Omental fat pad (tissue), 3 donors: ENCODE measurements at regions not wholly inside any gene's neighbourhood (a gene's known extent, or its start where the extent isn't known, plus 50 kb on each side); places are given as distances from the start of the nearest gene placed in this dataset.
"Not testable (repeated sequence)": the region's sequence is repeated elsewhere in the genome, so short reads cannot be mapped to it uniquely, and the experiment has no call there.

Experiments
- ATAC-seq: fragments of 150-250 bp; one replicate; pipeline ENCODE4 v1.9.1; 2016; ENCODE audit warnings: mild to moderate bottlenecking, moderate library complexity; ENCODE audit not compliant: low FRiP score
- DNase-seq: peaks from one replicate; pipeline ENCODE4 v3.0.0-alpha.2; 2019; ENCODE audit warnings: low spot score
- TF ChIP-seq, protein P1 (sequence below), 3 donors: fragments of 450-650 bp; IDR thresholded peaks; one replicate each; pipeline ENCODE4 v1.5.1; 2016 to 2017; ENCODE audit warnings: antibody characterized with exemption in 3 of 3, mild to moderate bottlenecking in 3 of 3, moderate library complexity in 2 of 3

GRCh38 chr10:46175831-46176230 lies 111.0 kb upstream of the ANTXRL start:
- DNase-seq (no peak), ATAC-seq (no peak)
- TF ChIP-seq, protein P1, sequence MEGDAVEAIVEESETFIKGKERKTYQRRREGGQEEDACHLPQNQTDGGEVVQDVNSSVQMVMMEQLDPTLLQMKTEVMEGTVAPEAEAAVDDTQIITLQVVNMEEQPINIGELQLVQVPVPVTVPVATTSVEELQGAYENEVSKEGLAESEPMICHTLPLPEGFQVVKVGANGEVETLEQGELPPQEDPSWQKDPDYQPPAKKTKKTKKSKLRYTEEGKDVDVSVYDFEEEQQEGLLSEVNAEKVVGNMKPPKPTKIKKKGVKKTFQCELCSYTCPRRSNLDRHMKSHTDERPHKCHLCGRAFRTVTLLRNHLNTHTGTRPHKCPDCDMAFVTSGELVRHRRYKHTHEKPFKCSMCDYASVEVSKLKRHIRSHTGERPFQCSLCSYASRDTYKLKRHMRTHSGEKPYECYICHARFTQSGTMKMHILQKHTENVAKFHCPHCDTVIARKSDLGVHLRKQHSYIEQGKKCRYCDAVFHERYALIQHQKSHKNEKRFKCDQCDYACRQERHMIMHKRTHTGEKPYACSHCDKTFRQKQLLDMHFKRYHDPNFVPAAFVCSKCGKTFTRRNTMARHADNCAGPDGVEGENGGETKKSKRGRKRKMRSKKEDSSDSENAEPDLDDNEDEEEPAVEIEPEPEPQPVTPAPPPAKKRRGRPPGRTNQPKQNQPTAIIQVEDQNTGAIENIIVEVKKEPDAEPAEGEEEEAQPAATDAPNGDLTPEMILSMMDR (IDR thresholded peaks at IDR 0.05) = no peak

GRCh38 chr10:46187431-46187830 lies 99.4 kb upstream of the ANTXRL start:
- not testable (repeated sequence) for ATAC-seq, DNase-seq

DNA sequence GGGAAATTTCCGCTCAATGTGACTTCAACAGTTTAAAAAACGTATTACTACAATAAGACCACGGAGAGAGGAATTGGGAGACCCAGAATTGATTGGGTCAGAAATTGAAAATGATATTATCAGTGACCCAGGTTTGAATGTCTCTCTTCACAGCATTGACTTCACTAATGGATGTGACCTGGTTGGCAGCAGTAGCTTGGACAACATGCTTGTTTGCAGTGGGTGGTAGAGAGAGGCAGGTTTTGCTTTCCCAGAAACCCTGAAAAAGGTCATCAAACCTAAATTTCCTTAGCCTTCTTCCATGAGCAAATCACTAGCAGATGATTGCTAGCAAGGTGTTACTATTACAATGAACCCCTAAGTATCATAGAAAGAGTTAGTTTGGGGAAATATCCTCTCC lies 89.7 kb upstream of the ANTXRL start:
- DNase-seq = no peak
- ATAC-seq = no peak
- TF ChIP-seq, protein P1 (IDR thresholded peaks at IDR 0.05) = no peak

- DNase-seq (no peak), ATAC-seq (no peak)
- TF ChIP-seq, protein P1 (IDR thresholded peaks at IDR 0.05) = no peak
Measured at GRCh38 chr10:46198516-46198915, 88.3 kb upstream of the ANTXRL start.

DNA sequence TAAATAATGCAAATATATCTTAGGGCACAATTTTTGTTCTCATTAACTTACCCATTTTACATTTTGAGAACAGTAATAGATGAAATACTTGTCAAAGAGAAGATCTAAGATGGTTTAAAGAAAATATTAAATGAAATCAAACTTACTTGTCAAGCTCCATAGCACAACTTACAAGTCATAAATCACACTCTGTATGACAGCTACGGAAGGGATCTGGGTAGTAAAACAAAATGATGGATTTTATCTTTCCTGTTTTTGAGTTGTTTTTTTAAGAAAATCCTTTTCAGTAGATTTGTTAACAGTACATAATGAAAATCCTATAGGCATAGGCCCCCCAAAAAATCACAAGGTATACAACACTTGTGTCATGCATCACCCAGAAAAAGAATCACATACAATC lies 84.4 kb upstream of the ANTXRL start:
- not testable (repeated sequence) for ATAC-seq, DNase-seq

DNA sequence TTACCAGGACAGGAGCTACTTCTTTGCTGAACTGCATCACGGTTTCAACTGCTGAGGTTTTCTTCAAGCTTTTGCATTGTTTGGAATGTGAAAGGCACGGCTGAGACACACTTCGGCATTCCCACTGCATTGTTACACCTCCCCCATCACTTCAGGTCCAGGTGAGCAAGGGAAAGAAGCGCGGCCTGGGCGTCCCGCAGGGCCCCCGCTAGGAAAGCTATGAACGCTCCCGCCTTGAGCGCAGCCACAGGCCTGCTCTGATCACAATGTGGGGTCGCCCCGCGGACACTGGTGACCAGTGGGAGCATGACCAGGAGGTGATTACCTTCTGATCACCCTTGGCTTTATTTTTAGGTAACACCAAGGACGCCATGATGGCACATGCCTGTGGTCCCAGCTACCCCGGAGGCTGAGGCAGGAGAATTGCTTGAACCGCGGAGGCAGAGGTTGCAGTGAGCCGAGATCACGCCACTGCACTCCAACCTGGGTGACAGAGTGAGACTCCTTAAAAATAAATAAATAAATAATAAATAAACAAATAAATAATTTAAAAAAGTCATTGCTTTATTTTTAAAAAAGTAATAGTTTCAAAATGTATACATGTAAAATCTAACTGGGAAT lies 82.2 kb upstream of the ANTXRL start:
- ATAC-seq, DNase-seq: not testable (repeated sequence)

GRCh38 chr10:46210427-46210826 lies 76.4 kb upstream of the ANTXRL start:
- not testable (repeated sequence) for DNase-seq, ATAC-seq

DNA sequence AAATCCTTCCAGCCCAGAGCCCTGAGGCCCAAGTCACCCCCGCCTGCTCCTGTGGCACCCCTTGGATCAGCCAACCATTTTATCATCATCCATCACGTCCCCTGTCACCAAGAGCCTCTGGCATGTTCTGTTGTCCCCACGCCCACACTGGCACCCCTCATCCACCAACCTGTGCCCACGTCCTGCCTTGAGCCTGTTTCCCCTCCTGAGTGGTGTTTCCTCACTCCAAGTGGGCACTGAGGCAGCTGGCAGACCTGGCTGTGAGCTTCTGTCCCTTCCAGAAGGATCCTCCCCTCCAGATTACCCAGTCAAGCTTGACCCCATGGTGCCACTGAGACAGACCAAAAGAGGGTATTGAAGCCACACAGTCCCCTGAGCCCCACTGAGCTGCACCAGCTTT lies 71.4 kb upstream of the ANTXRL start:
- DNase-seq = no peak

DNA sequence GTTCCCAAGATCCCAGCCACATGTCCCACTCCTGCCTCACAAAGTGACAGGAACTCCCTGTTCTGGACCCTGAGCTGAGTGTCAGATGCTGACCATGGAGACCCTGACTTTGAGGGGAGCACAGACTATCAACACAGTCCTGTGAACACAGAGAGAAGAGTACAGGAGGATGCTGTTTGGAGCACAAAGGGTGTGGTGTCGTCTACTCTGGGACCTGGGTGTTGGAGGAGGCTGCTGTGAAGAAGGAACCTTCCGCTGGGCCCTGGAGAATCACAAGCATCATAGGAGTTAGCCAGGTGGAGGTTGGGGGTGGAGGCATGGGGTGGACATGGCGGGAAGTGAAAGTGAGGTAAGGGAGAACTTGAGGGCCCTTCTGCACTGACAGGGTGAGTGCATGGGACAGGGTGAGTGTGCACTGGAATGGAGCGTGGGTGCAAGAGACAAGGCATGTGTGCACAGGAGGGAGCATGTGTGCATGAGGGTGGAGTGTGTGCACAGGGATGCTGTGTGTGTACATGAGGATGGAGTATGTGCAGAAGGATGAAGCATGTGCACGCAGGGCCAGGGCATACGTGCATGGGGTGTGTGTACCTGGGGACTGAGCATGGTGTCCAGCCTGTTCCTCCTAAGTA lies 70.7 kb upstream of the ANTXRL start:
- TF ChIP-seq, protein P1 (IDR thresholded peaks at IDR 0.05) = no peak
- DNase-seq = no peak
- ATAC-seq = no peak

More for the DNA sequence above, 71.4 kb upstream of the ANTXRL start:
- no peak for ATAC-seq
- TF ChIP-seq, protein P1 (IDR thresholded peaks at IDR 0.05) = no peak
